HCT116 (cell line): ENCODE measurements at regions not wholly inside any gene's neighbourhood (a gene's known extent, or its start where the extent isn't known, plus 50 kb on each side); places are given as distances from the start of the nearest gene placed in this dataset.

Experiments used
- ATAC-seq: fragments of 200-7000 bp; cut with Tn5 transposase; 2 replicates; pipeline ENCODE4 v1.9.1; 2020; ENCODE audit warnings: mild to moderate bottlenecking, moderate library complexity
- BruUV-seq: library from RNA; stranded (reverse); fragments of 400-500 nt; replicated peaks from 2 replicates; lab custom pipeline; 2021; lab: Mats Ljungman, UMichigan
- CTCF ChIA-PET: fragments of 300-600 bp; sonication (Branson Sonifier 250); formaldehyde crosslinking; loops from one replicate; lab custom pipeline; 2021; ENCODE audit warnings: antibody characterized with exemption; lab: Charles Lee
- POLR2A ChIA-PET: fragments of 300-600, 350-600 bp; sonication (Branson Sonifier 250); formaldehyde crosslinking; loops from one replicate; lab custom pipeline; 2021; ENCODE audit warnings: antibody characterized with exemption; lab: Charles Lee
- RAD21 ChIA-PET, 2 experiments: fragments of 300-600 bp; sonication (Branson Sonifier 250); formaldehyde crosslinking; loops; one replicate each; lab custom pipeline; 2023; ENCODE audit warnings: low total read pairs in 2 of 2; ENCODE audit not compliant: uncharacterized antibody in 2 of 2, unreplicated experiment in 2 of 2, low non-redundant PET in 1 of 2; lab: Charles Lee
- DNase-seq: peaks from one replicate; pipeline ENCODE4 v3.0.0-alpha.2; 2010; ENCODE audit warnings: low read depth, low spot score
- H2AFZ ChIP-seq: fragments of 200-600 bp; shearing (Covaris generic), sonication (generic); 2 replicates; pipeline ENCODE4 v1.6.1; 2017; ENCODE audit warnings: low read depth, mixed run types, mixed read lengths, antibody characterized with exemption, low read length; ENCODE audit not compliant: poor library complexity, severe bottlenecking
- H3K27ac ChIP-seq: 2 replicates; pipeline ENCODE4 v1.5.1; 2012; ENCODE audit warnings: low read depth, low read length
- H3K27me3 ChIP-seq: fragments of 200-600 bp; sonication (generic); 2 replicates; pipeline ENCODE4 v1.6.1; 2016; ENCODE audit warnings: mixed run types, low read length, mixed read lengths; ENCODE audit not compliant: insufficient read depth
- H3K36me3 ChIP-seq, 2 experiments: fragments of 200-500 bp in 1 of 2; fragments of 200-600 bp in 1 of 2; sonication (Bioruptor generic) in 1 of 2; sonication (generic) in 1 of 2; 2 replicates each; pipeline versions ENCODE4 v1.5.1 to v1.6.1; 2014 to 2016; ENCODE audit warnings: low read length in 2 of 2, inconsistent platforms in 1 of 2, mixed read lengths in 1 of 2, mixed run types in 1 of 2; ENCODE audit not compliant: insufficient read depth in 2 of 2, control insufficient read depth in 1 of 2
- H3K4me1 ChIP-seq, 2 experiments: fragments of 200-600 bp in 1 of 2; sonication (generic) in 1 of 2; 2 replicates each; pipeline versions ENCODE4 v1.5.1 to v1.6.1; 2012 to 2017; ENCODE audit warnings: low read length in 2 of 2, inconsistent platforms in 1 of 2, mild to moderate bottlenecking in 1 of 2, mixed read lengths in 1 of 2, mixed run types in 1 of 2, moderate library complexity in 1 of 2; ENCODE audit not compliant: insufficient read depth in 2 of 2, control insufficient read depth in 1 of 2
- H3K4me2 ChIP-seq: fragments of 200-600 bp; sonication (generic); 2 replicates; pipeline ENCODE4 v1.6.1; 2017; ENCODE audit warnings: mixed run types, low read length, mixed read lengths
- H3K4me3 ChIP-seq, 2 experiments: fragments of 200-600 bp in 1 of 2; sonication (generic) in 1 of 2; replicated peaks in 1 of 2; 2 replicates each; pipeline ENCODE4 v1.5.1; 2011 to 2016; ENCODE audit warnings: low read length in 2 of 2, control low read depth in 1 of 2, low read depth in 1 of 2, mild to moderate bottlenecking in 1 of 2, mixed read lengths in 1 of 2, mixed run types in 1 of 2
- H3K79me2 ChIP-seq: fragments of 200-600 bp; sonication (generic); 2 replicates; pipeline ENCODE4 v1.6.1; 2017; ENCODE audit warnings: mild to moderate bottlenecking, mixed run types, low read length, moderate library complexity, mixed read lengths; ENCODE audit not compliant: insufficient read depth
- H3K9ac ChIP-seq: fragments of 200-600 bp; sonication (generic); 2 replicates; pipeline ENCODE4 v1.6.1; 2016; ENCODE audit warnings: low read length, mixed read lengths
- H3K9me2 ChIP-seq: fragments of 200-600 bp; sonication (generic), shearing (Covaris generic); 2 replicates; pipeline ENCODE4 v1.6.1; 2017; ENCODE audit warnings: mixed run types, mild to moderate bottlenecking, moderate library complexity; ENCODE audit not compliant: insufficient read depth
- H3K9me3 ChIP-seq, 2 experiments: fragments of 200-500 bp in 1 of 2; fragments of 200-600 bp in 1 of 2; sonication (Bioruptor generic) in 1 of 2; sonication (generic) in 1 of 2; 2 replicates each; pipeline ENCODE4 v1.6.1; 2014 to 2017; ENCODE audit warnings: low read length in 2 of 2, mixed read lengths in 2 of 2, inconsistent platforms in 1 of 2, low read depth in 1 of 2, mild to moderate bottlenecking in 1 of 2, mixed run types in 1 of 2, moderate library complexity in 1 of 2; ENCODE audit not compliant: control insufficient read depth in 1 of 2, insufficient read depth in 1 of 2
- H4K20me1 ChIP-seq: fragments of 200-600 bp; sonication (generic), shearing (Covaris generic); 2 replicates; pipeline ENCODE4 v1.6.1; 2017; ENCODE audit warnings: mixed run types, mild to moderate bottlenecking, moderate library complexity; ENCODE audit not compliant: insufficient read depth
- CBX3 ChIP-seq: IDR thresholded peaks from 2 replicates; pipeline ENCODE4 v1.6.1; 2012; ENCODE audit warnings: low read depth
- CEBPB ChIP-seq: IDR thresholded peaks from 2 replicates; pipeline ENCODE4 v1.6.1; 2012; ENCODE audit warnings: low read depth
- ELF1 ChIP-seq: IDR thresholded peaks from 2 replicates; pipeline ENCODE4 v1.6.1; 2012; ENCODE audit warnings: low read depth, borderline replicate concordance
- EZH2 ChIP-seq: fragments of 200-600 bp; sonication (generic); IDR thresholded peaks from 2 replicates; pipeline ENCODE4 v1.6.1; 2017; ENCODE audit warnings: antibody characterized with exemption, mixed run types
- POLR2A ChIP-seq: IDR thresholded peaks from 2 replicates; pipeline ENCODE4 v1.7.0; 2011; ENCODE audit warnings: borderline replicate concordance; ENCODE audit not compliant: insufficient read depth, insufficient read length; ENCODE audit errors: extremely low read depth
- RAD21 ChIP-seq: IDR thresholded peaks from 2 replicates; pipeline ENCODE4 v1.6.1; 2012; ENCODE audit warnings: low read depth, mild to moderate bottlenecking
- SP1 ChIP-seq: IDR thresholded peaks from 2 replicates; pipeline ENCODE4 v1.6.1; 2012; ENCODE audit warnings: low read depth
- SRF ChIP-seq: IDR thresholded peaks from 2 replicates; pipeline ENCODE4 v1.6.1; 2012; ENCODE audit warnings: low read depth
- TCF7L2 ChIP-seq: IDR thresholded peaks from 2 replicates; pipeline ENCODE4 v1.7.0; 2011; ENCODE audit warnings: borderline replicate concordance, inconsistent platforms; ENCODE audit not compliant: insufficient read depth, insufficient read length; ENCODE audit errors: extremely low read depth
- YY1 ChIP-seq: IDR thresholded peaks from 2 replicates; pipeline ENCODE4 v1.6.1; 2011; ENCODE audit warnings: low read length, low read depth, moderate library complexity, mild to moderate bottlenecking; ENCODE audit not compliant: insufficient replicate concordance; ENCODE audit errors: extremely low read depth
- ZFX ChIP-seq: fragments of 450-650 bp; IDR thresholded peaks from 2 replicates; pipeline ENCODE4 v1.6.1; 2017
- ZNF274 ChIP-seq: fragments of 200-500 bp; sonication (Bioruptor generic); IDR thresholded peaks from 2 replicates; pipeline ENCODE4 v1.6.1; 2014; ENCODE audit warnings: mild to moderate bottlenecking, low read depth, low read length, inconsistent platforms
- intact Hi-C: fragments of 100-400 bp; cut with micrococcal nuclease; formaldehyde crosslinking; loops from 2 replicates; pipeline ENCODE4 v1.10.0; 2022
- TF ChIP-seq, protein P1 (sequence below): IDR thresholded peaks from 2 replicates; pipeline ENCODE4 v1.6.1; 2011; ENCODE audit warnings: mild to moderate bottlenecking, low read length, moderate library complexity; ENCODE audit not compliant: insufficient replicate concordance; ENCODE audit errors: extremely low read depth
- TF ChIP-seq, protein P2 (sequence below), 3 experiments: fragments of 200-600 bp in 1 of 3; sonication (generic) in 1 of 3; IDR thresholded peaks in 2 of 3; conservative IDR thresholded peaks in 1 of 3; 2 replicates each; pipeline ENCODE4 v1.5.1; 2012 to 2017; ENCODE audit warnings: low read depth in 2 of 3, low read length in 2 of 3, antibody characterized with exemption in 1 of 3, borderline replicate concordance in 1 of 3, control low read depth in 1 of 3, mild to moderate bottlenecking in 1 of 3, mixed read lengths in 1 of 3, mixed run types in 1 of 3, moderate library complexity in 1 of 3; ENCODE audit not compliant: insufficient read depth in 1 of 3

DNA sequence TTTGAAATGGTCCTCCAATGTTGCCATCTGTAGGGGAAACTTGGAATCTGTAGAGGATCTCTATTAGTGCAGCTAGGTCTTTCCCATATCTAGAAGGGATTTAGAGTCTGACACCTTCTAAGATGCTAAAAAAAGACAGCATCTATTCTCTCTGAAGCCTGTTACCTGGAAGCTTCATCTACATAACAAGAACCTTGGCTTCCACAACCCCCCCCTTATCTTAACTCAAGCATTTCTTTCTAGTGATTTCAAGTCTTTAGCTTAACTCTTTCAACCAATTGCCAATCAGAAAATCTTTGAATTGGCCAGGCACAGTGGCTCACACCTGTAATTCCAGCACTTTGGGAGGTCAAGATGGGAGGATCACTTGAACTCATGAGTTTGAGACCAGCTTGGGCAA is 543.3 kb downstream of the TRHDE start:
- CTCF ChIA-PET = no interaction called here
- no peak for TF ChIP-seq CEBPB
- no peak for TF ChIP-seq ZNF274
- TF ChIP-seq, protein P1, sequence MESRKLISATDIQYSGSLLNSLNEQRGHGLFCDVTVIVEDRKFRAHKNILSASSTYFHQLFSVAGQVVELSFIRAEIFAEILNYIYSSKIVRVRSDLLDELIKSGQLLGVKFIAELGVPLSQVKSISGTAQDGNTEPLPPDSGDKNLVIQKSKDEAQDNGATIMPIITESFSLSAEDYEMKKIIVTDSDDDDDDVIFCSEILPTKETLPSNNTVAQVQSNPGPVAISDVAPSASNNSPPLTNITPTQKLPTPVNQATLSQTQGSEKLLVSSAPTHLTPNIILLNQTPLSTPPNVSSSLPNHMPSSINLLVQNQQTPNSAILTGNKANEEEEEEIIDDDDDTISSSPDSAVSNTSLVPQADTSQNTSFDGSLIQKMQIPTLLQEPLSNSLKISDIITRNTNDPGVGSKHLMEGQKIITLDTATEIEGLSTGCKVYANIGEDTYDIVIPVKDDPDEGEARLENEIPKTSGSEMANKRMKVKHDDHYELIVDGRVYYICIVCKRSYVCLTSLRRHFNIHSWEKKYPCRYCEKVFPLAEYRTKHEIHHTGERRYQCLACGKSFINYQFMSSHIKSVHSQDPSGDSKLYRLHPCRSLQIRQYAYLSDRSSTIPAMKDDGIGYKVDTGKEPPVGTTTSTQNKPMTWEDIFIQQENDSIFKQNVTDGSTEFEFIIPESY = no peak
- TF ChIP-seq EZH2 = no peak
- TF ChIP-seq ZFX = no peak
- TF ChIP-seq ELF1 = no peak
- no peak for TF ChIP-seq POLR2A
- no peak for TF ChIP-seq RAD21
- no peak for TF ChIP-seq SP1
- TF ChIP-seq, protein P2, sequence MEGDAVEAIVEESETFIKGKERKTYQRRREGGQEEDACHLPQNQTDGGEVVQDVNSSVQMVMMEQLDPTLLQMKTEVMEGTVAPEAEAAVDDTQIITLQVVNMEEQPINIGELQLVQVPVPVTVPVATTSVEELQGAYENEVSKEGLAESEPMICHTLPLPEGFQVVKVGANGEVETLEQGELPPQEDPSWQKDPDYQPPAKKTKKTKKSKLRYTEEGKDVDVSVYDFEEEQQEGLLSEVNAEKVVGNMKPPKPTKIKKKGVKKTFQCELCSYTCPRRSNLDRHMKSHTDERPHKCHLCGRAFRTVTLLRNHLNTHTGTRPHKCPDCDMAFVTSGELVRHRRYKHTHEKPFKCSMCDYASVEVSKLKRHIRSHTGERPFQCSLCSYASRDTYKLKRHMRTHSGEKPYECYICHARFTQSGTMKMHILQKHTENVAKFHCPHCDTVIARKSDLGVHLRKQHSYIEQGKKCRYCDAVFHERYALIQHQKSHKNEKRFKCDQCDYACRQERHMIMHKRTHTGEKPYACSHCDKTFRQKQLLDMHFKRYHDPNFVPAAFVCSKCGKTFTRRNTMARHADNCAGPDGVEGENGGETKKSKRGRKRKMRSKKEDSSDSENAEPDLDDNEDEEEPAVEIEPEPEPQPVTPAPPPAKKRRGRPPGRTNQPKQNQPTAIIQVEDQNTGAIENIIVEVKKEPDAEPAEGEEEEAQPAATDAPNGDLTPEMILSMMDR (IDR thresholded peaks at IDR 0.05 in 2 of 3, conservative IDR thresholded peaks at IDR 0.05 in 1 of 3; ENCODE audit: borderline replicate concordance in 1 of 3, insufficient read depth in 1 of 3, low read depth in 2 of 3, low read length in 2 of 3) = no peak
- TF ChIP-seq SRF = no peak
- TF ChIP-seq CBX3 = no peak
- no peak for TF ChIP-seq YY1
- no peak for TF ChIP-seq TCF7L2
- Histone ChIP-seq H3K27ac (no peak overlapping the region), H3K36me3 (no peaks in the 10 kb centered on the region), H4K20me1 (no peaks in the 10 kb centered on the region), H3K9ac (no peak overlapping the region), H2AFZ (no peak overlapping the region), H3K4me3 (no peak overlapping the region), H3K79me2 (no peaks in the 10 kb centered on the region), H3K27me3 (no peaks in the 10 kb centered on the region), H3K9me2 (no peaks in the 10 kb centered on the region), H3K4me1 (no peaks in the 10 kb centered on the region), H3K4me2 (no peak overlapping the region), H3K9me3 (no peaks in the 10 kb centered on the region)
- RAD21 ChIA-PET = no interaction called here
- ATAC-seq (no peak), DNase-seq (no peak)
- intact Hi-C loops = no loop called here
- BruUV-seq = no TSS peak
- POLR2A ChIA-PET = no interaction called here
